PC-3 (cell line): ENCODE measurements at regions not wholly inside any gene's neighbourhood (a gene's known extent, or its start where the extent isn't known, plus 50 kb on each side); places are given as distances from the start of the nearest gene placed in this dataset.

Experiments
- CTCF ChIP-seq: fragments of 300-600 bp; sonication (generic); conservative IDR thresholded peaks from 2 replicates; pipeline ENCODE4 v1.5.1; 2017; ENCODE audit warnings: antibody characterized with exemption, low read depth, mild to moderate bottlenecking, low read length
- EZH2 ChIP-seq: fragments of 300-600 bp; sonication (generic); IDR thresholded peaks from one replicate; pipeline ENCODE4 v1.6.1; 2017; ENCODE audit warnings: antibody characterized with exemption, mild to moderate bottlenecking, low read length; ENCODE audit not compliant: unreplicated experiment

GRCh38 chr9:29394855-29395254 lies 1821.6 kb upstream of the C9orf72 start:
- no peak for TF ChIP-seq CTCF
- TF ChIP-seq EZH2, result no peak
